DMS153 treated with DMSO at 0.1 percent for 48 hours (cell line): ENCODE measurements at regions not wholly inside any gene's neighbourhood (a gene's known extent, or its start where the extent isn't known, plus 50 kb on each side); places are given as distances from the start of the nearest gene placed in this dataset.

Experiments
- DNase-seq: peaks from one replicate; lab custom pipeline; 2025; ENCODE audit not compliant: unreplicated experiment; lab: John Stamatoyannopoulos, UW

DNA sequence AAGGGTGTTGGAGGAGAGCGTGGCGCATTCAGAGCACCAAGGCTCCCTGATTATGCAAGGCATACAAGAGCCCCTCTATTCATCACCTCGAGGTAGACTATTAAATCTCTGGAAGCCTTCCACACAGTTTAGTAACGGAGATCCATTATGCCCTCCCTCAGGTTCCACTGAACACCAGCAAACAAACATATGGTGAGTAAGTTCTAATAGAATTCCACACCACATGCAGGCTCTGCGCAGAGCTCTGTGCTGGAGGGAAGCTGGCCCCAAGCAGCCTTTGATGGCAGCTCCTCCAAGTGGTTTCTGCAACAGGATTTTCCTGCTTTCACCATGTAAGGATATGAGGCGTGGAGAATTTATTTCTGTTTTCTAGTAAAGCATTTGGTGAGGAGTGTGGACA is 238.6 kb downstream of the C1D start:
- DNase-seq: no peak

DNA sequence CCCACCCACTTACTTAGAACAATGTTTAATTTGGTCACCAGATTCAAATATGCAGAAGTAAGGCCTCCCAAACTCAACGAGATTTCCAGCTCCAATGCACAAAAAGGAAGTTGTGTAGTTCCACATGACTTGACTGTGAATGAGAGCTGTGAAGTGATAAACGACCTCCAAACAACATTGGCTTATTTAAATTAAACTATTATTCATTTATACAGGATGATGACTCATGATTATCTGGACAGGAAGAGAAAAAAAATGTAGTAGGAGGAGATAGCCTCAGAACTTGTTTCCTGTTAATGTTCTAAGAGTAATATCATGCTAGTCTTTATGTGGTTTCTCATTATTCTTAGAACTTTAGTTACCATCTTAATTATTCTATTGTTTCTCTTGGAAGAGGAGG is 237.3 kb downstream of the C1D start:
- no peak for DNase-seq

DNA sequence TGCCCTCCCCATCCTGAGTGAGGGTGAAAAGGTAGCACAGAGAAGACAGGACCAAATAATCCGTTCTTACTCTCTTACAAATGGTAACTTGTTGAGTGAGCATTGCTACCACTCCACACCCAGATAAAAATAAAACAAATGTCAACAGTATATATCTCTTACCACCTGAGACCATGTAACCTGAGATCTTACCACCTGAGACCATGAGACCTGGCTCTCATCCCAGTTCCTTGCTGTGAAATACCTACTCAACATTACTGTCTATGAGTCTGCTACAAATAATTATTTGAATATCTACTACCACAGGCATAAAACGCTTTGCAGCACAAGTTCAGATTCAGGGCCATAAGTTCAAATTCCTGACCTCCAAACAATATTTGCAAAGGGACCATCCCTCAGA is 234.7 kb downstream of the C1D start:
- DNase-seq: peak; percentile 82

DNA sequence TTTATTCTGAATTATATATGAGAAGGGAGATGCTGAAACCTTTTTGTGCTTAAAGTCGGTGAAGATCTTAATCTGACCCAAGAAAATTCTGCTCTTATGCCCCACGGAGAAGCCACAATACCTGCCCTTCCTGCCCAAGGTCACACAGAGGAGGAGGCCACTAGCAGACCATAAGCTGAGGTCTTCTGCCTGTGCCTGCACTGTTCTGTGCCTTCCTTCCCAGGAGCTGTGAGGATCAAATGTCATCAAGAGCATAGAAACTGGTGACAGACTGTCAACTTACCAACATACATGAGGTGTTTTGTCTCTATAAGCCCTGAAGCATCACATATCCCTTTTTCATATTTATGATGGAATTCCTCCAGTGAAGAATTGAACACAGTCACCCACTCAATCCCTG is 233.3 kb downstream of the C1D start:
- DNase-seq: no peak

DNA sequence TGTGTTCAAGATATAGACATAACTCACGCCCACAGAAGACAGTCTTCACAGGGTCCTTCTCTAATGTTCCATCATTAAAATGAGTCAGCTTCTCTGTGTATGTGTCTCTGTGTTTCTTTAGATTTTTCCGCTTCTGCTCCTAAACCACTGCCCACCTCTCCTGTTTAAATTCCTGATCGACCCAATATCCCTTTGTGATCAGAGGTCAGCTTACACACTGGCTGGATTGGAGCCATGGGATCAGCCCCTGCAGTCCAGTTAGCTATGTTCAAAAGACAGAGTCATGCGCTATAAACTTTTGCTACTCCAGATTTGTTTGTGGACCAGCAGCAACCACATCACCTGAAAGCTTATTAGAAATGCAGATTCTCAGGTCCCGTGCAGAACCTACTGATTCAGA is 229.2 kb downstream of the C1D start:
- DNase-seq: no peak

DNA sequence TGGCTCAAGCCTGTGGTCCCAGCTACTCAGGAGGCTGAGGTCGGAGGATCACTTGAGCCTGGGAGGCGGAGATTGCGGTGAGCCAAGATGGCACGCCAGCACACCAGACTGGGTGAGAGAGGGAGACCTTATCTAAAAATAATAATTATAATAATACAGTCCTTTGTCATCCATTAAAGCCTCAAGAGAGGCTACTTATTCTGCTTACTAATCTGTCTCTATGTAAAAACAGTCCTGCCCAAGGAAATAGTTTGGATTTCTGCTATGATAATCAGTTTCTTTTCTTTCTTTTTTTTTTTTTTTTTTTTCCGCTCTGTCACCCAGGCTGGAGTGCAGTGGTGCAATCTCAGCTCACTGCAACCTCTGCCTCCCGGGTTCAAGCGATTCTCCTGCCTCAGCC is 228.3 kb downstream of the C1D start:
- no peak for DNase-seq

DNA sequence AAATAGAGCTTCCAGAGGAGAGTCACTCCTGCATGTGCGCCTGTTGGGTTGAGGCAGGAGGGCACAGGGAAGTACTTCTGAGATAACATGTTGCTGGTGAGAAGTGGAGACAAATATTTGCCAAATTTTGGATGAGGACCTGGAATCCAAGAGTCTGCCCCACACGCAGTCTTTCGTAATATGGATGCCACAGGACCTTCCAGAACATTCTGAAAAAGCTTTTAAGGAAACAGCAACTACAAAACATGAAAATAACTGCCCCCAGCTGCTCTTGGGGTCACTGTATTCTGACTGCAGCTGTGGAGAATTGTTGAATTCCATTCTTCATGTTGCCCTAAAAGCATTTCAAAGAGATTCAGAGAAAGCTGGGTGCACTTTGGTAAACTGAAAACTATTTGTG is 227.5 kb downstream of the C1D start:
- DNase-seq: no peak

DNA sequence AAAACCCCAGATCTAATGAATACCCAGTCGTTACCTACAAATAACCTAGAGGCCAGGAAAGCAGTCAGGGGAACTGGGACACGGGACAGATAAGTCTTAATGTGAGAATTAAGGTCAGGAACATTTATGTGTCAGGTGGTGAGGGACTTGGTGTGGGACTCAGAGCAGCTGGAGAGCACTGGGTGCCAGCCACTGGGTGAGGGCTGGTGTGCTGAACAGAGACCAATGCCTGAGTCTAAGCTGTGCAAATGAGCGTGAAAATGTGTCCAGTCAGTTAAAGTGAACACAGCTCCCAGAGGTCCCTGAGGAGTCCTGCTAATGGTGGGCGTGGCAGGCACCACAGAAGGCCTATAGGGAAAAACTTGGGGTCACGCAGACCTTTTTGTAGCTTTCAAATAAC is 225.9 kb downstream of the C1D start:
- no peak for DNase-seq

DNA sequence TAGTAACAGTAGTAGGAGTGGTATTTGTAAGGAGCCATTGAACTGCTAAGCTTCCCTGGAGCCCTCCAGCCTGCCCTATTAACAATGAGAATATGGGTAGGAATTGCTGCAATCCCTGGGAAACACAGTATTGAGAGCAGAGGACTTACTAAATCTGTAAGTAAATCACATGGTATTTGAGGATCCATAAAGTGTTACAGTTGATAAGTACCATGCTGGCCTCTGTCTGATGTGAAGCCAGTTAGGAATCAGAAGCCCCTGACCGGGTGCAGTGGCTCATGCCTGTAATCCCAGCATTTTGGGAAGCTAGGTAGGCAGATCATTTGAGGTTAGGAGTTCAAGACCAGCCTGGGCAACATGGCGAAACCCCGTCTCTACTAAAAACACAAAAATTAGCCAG is 224.6 kb downstream of the C1D start:
- DNase-seq: no peak

DNA sequence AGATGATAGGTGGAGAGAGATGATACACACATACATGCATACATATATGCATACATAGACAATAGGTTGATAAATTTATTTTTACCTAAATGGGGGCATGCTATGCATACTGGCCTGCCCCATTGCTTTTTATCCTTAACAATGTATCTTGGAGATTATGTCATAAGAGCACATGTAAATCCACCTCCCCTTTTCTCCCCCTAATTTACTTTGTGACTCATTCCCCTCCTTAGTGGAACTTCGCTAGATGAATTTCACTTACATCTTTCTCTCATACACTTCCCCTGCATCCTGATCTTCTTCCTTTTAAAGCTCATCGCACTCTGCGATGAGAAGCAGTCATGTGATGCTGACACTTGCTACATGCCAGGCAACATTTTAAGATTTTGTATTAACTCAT is 223.6 kb downstream of the C1D start:
- DNase-seq: no peak

DNA sequence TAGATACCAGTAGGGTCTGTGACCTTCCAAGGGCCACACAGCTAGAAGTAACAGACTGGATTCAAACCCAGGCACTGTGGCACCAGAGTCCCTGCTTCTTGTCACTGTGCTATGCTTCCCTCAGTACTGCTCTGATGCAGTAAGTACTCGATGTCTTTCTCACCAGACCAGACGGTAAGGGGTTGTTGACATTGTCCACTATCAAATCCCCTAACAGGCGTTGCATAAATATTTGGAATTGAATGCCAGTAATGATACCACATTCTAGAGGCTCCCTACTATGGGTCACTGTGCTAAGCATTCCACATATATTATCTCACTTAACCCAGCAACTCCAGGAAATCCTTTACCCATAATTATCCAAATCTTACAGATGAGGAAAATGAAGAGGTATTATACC is 223.1 kb downstream of the C1D start:
- DNase-seq: no peak

DNA sequence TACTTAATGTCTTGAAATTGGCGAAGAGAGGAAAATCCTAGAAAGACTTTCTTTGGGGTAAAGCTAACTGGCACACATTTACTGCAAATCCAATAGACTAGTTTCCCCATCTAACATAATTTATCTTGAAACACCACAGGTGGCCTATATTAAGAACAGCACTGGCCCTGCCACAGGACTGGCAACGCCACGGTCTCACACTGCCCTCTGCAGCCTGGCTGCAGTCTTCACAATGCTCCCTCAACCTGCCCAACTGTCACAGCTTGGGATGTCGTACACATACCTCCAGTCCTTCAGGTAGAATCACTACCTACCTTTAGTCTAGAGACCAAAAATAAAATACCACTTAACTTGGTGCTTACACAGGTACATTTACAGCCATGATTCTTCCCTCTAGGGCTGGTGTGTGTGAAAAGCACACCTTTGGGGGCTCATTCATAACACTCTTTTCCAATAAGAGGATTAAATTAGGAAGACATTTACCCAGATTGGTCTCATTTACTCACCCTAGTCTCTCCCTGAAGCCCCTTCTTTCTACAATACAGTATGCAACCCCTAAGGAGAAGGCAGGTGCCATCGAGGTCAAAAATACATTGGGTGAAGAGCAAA is 222.2 kb downstream of the C1D start:
- peak; percentile 72 for DNase-seq

DNA sequence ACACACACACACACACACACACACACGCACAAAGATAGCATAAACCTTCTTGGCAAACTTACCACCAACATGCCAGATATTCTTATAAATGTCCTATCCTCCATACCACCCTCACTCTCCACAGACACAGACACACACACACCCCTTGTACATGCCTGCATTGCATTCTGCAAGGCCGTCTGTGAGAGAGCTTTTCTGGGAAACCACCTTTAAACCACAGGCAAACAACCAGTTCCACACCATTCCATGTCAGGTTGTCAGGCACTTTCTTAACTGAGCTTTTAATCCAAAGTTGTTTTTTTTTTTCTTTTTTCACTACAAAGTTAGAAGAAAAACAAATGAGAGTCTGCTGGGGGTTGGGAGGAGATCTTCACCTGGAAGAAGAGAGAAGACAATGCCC is 221.1 kb downstream of the C1D start:
- DNase-seq: no peak

DNA sequence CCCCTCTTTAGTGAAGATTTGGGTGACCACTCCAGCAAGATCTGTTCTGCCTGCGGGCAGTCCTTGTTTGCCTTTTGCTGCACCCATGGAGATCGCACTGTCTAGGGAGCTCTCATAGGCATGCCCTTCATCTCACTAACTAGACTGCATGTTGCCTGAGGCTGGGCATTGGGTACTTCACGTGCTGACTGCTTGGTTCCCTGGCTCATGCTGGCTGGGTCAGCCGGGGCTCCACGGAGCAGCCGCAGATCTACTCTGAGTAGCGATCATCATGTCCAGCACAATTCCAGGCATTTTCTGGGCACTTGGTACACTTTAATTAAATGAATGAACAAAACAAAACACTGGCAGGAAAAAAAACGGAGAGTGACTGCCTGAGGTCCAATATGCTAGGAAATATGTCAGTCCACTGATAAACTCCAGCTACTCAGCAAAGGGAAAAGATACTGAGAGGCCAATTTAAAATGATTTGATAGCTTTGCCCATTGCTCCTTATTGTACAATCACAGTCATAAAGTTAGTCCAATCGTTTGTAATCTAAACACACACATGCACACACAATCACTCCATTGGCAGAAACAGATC is 220.3 kb downstream of the C1D start:
- DNase-seq: no peak

DNA sequence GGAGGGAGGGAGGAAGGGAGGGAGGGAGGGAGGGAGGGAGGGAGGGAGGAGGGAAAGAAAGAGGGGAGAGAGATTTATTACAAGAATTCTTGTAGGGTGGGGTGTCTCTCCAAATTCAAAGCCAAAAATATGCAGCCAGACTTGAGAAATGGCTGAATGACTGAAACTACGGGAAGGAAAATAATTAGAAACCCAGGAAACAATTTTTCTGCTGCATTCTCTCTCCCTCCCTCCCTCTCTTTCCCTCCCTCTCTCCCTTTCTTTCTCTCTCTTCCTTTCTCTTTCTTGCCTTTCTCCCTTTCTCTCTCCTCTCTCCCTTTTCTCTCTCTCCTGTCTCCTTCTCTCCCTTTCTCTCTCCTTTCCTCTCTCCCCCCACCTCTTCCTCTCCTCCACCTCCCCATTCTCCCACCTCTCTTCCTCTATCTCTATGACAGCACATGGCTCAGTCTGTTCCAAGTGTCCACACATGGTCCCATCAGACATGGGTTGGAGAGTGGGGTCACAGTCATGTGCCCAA is 218.7 kb downstream of the C1D start:
- no peak for DNase-seq

DNA sequence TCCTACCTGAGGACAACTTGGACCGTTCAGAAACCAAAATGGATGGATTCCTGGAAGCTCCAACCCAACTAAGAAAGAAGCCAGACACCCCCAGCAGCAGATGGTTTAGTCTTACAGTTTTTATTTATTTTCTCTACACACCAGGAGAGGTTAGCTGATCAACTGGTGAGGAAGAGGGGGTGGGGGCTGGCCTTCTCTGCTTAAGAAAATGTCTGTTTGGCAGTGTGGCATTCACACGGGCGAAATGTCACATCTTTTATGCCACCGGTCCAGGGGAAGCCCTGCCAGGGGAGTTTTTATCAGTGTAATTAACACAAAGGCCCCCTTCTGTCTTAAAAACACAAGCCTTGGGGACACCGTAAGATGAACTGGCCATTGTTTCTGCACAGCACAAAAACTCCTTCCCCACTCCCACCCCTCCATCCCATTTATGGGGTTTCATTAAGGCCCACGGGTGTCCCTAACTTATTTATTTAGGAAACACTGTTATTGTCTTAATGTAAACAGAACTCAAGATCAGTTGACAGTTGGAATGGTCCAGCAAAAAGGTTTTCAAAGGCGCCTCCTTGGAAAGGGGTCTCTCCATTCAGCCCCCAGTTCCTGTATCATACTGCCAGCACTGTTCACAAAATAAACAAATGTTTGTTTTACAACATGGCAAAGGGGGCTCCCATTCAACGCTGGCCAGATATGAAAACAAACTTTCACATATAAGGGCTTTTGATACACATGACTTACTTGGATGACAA is 217.0 kb downstream of the C1D start:
- no peak for DNase-seq

DNA sequence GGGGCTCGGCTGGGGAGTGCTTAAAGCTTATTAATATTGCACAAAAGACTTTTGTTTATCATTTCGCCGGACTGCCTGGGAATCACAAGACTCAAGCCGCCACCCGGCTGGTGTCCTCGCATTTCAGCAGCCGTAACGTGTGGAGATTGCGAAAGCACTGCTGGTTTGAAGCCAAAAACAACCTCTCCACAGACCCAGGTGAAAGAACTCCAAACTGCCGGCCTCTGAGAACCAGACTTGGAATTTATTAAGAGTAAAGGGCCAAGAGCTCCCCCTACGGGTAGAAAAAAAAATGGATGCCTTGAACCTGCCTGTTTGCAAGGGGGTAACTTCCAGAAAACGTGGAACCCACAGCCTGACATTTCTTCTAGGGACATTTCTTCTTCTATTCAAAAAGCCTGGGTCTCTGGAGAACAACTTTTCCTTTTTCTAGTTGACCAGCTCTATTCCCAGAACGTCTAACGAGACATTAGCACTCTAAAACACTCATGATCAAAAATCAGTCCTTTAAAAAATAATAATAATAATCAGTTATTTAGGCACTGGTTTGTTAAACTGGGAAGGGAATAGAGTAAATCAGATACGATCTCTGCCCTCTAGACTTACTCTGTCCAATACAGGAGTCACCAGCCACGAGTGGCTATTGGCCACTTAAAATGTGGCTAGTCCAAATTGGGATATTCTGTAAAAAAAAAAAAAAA is 216.3 kb downstream of the C1D start:
- DNase-seq: peak; percentile 97

DNA sequence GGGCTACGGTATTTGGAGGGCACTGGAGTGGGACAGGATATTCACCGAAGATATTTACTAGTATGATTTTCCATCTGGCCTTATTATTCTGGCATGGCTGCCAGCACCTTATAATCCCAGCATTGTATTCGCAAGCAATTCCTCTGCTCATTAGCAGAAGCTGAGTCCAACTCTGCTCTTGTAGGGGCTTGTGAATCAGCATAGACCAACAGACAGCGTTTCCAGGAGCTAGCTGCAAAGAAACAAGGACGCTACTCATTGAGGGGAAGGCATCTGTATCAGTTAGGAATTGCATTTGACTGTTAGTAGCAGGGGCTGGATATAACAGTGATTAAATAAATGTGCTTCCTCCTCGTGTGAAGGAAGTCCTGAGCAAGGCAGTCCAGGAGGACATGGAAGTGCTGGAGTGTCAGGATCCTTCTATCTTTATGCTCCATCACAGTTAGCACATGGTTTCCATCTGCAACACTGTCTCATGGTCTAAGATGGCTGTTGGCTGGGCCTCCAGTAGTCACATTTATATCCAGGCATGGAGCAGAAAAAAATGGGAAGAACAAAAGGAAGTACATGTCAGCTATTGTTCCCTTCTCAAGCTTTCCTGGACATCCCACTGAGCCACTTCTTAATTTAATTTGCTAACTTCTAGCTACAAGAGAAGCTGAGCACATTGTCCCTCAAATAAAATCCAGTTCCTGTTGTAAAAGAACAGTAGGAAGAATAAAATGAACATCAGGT is 214.1 kb downstream of the C1D start:
- DNase-seq: no peak

DNA sequence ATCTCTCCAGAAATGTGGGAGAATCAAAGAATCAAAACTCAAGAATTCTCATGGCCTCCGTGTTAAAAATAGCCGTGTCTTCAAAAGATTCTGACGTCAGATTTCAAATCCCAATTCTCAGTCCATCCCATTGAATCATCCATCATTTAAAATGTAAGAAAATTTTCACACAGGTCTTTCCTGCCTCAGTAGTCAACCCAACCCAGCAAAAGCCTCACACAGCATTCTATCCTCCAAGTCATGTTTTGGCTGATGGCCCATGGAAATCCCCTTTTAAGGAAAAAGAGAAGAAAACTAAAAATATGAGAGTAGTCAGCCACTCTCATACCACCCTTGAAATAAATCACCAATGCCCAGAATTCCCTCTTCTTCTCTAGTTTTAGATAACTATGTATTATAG is 211.8 kb downstream of the C1D start:
- DNase-seq: no peak

DNA sequence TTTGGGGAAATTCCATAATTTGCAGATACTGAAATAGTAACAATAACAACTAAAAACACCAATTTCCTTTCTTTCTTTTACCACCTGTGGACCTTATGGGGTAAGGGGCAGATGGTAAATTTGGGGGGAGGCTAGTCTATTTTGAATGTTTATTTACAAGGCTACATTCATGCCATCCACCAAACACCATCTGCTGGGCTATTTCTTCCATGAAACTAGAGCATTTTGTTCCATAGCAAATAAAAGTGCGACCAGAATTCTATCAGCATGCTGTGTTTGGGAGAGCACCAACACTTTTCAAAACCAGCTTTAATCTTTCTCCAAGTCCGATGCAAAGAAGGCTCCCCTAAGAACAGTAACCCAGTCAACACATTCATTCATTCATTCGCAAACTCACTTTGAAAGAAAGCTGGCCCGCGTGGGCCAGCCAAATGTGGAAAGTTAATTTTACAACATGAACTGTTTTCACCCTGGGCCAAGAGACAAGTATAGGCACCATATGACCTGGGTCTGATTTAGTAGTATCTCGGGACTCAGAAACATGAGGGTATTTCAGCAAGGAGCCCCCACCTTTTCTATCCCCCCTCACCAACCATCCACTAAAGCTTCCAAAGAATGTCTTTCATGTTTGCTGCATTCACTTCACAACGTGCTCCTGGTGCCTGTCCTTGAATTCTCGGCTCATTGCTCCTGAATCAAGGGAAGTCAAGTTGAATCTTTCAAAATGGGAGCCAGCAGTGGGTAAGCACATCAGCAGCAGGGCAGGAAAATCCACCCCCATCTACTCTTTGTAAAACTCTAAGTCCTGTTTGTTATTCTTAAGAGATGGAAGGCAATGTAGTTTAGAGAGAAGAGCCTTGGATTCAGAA is 210.6 kb downstream of the C1D start:
- DNase-seq: no peak
